Fibroblast of villous mesenchyme (primary cell): ENCODE measurements at regions not wholly inside any gene's neighbourhood (a gene's known extent, or its start where the extent isn't known, plus 50 kb on each side); places are given as distances from the start of the nearest gene placed in this dataset.

Source experiments
- DNase-seq: peaks from one replicate; pipeline ENCODE4 v3.0.0-alpha.2; 2010; ENCODE audit warnings: low read depth
- H3K4me3 ChIP-seq: 2 replicates; pipeline ENCODE4 v1.5.1; 2011; ENCODE audit warnings: low read depth, mild to moderate bottlenecking, low read length
- CTCF ChIP-seq: IDR thresholded peaks from 2 replicates; pipeline ENCODE4 v1.5.1; 2012; ENCODE audit warnings: low read depth, mild to moderate bottlenecking, low read length; ENCODE audit not compliant: insufficient read depth

GRCh38 chr2:183383854-183384253 is 259.6 kb downstream of the NUP35 start:
- no peak overlapping the region for H3K4me3 ChIP-seq
- no peak for DNase-seq
- TF ChIP-seq CTCF: no peak

GRCh38 chr2:183389546-183390080 is 265.4 kb downstream of the NUP35 start:
- no peak for DNase-seq
- no peak for TF ChIP-seq CTCF
- no peak overlapping the region for H3K4me3 ChIP-seq

- no peak for DNase-seq
- TF ChIP-seq CTCF: no peak
- H3K4me3 ChIP-seq: no peak overlapping the region
Measured at GRCh38 chr2:183390109-183390508, 265.9 kb downstream of the NUP35 start.

- no peak for TF ChIP-seq CTCF
- H3K4me3 ChIP-seq: no peak overlapping the region
- no peak for DNase-seq
Measured at GRCh38 chr2:183404392-183404791, 280.1 kb downstream of the NUP35 start.

- H3K4me3 ChIP-seq: no peak overlapping the region
- no peak for DNase-seq
- no peak for TF ChIP-seq CTCF
Measured at GRCh38 chr2:183408562-183408961, 284.3 kb downstream of the NUP35 start.

- TF ChIP-seq CTCF: no peak
- no peak overlapping the region for H3K4me3 ChIP-seq
- no peak for DNase-seq
Measured at GRCh38 chr2:183409662-183410061, 285.4 kb downstream of the NUP35 start.

- no peak for DNase-seq
- TF ChIP-seq CTCF: no peak
- H3K4me3 ChIP-seq: no peak overlapping the region
Measured at GRCh38 chr2:183416753-183417152, 292.5 kb downstream of the NUP35 start.
